ENCODE measurements at regions not wholly inside any gene's neighbourhood (a gene's known extent, or its start where the extent isn't known, plus 50 kb on each side); places are given as distances from the start of the nearest gene placed in this dataset.

DNA sequence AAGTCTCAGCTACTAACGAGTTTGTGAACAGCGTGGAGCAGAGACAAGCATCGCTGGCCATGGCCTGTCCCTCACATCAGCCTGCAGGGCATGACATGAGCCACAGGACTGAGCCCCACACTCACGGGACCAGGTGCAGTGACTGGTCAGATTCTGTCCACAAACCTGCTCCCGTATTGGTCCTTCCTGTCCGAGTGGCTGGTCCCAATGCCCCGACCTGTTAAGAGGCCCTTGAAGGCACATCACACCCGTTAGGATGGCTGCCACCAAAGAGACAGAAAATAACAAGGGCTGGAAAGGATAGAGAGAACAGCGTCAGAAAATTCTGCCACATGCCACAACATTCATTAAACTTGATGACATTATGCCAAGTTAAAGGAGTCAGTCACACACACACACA lies 403.2 kb upstream of the MYT1L start:
- Histone ChIP-seq H3K36me3 (ENCODE audit: control insufficient read depth, insufficient read depth, low read length) (no peaks in the 10 kb centered on the region), H3K4me3 (ENCODE audit: low read depth, low read length) (no peak overlapping the region), H3K27me3 (ENCODE audit: control insufficient read depth, insufficient read depth, low read length) (no peaks in the 10 kb centered on the region)
- POLR2A ChIA-PET: no interaction called here
- CTCF ChIA-PET: no interaction called here
- no peak for DNase-seq (ENCODE audit: low read depth)
- TF ChIP-seq, protein P1, sequence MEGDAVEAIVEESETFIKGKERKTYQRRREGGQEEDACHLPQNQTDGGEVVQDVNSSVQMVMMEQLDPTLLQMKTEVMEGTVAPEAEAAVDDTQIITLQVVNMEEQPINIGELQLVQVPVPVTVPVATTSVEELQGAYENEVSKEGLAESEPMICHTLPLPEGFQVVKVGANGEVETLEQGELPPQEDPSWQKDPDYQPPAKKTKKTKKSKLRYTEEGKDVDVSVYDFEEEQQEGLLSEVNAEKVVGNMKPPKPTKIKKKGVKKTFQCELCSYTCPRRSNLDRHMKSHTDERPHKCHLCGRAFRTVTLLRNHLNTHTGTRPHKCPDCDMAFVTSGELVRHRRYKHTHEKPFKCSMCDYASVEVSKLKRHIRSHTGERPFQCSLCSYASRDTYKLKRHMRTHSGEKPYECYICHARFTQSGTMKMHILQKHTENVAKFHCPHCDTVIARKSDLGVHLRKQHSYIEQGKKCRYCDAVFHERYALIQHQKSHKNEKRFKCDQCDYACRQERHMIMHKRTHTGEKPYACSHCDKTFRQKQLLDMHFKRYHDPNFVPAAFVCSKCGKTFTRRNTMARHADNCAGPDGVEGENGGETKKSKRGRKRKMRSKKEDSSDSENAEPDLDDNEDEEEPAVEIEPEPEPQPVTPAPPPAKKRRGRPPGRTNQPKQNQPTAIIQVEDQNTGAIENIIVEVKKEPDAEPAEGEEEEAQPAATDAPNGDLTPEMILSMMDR (IDR thresholded peaks at IDR 0.05; ENCODE audit: insufficient read depth, low read depth, low read length): no peak

DNA sequence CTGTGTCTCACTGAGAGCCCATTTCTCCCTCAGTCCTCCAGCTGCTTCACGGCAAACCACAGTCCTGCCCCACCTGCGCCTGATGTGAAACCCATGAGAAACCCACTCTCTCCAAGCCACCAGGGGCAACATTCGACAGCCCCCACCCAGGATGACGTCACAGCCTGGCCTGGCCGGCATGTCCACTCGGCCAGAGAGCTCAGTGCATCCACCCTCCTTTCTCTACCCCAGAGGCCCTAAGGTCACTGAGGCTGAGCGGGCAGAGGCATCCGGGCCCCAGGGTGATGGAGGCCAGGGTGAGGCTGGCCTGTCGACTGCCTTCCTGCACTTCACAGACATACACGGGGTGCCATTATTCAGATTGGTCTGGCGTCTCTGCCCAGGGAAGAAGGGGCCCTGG lies 402.7 kb upstream of the MYT1L start:
- no peaks in the 10 kb centered on the region for H3K36me3 ChIP-seq (ENCODE audit: control insufficient read depth, insufficient read depth, low read length)
- ChIA-PET CTCF (no interaction called here), POLR2A (no interaction called here)
- no peak overlapping the region for H3K4me3 ChIP-seq (ENCODE audit: low read depth, low read length)
- TF ChIP-seq, protein P1 (IDR thresholded peaks at IDR 0.05; ENCODE audit: insufficient read depth, low read depth, low read length): no peak
- H3K27me3 ChIP-seq (ENCODE audit: control insufficient read depth, insufficient read depth, low read length): no peaks in the 10 kb centered on the region
- DNase-seq (ENCODE audit: low read depth): no peak

DNA sequence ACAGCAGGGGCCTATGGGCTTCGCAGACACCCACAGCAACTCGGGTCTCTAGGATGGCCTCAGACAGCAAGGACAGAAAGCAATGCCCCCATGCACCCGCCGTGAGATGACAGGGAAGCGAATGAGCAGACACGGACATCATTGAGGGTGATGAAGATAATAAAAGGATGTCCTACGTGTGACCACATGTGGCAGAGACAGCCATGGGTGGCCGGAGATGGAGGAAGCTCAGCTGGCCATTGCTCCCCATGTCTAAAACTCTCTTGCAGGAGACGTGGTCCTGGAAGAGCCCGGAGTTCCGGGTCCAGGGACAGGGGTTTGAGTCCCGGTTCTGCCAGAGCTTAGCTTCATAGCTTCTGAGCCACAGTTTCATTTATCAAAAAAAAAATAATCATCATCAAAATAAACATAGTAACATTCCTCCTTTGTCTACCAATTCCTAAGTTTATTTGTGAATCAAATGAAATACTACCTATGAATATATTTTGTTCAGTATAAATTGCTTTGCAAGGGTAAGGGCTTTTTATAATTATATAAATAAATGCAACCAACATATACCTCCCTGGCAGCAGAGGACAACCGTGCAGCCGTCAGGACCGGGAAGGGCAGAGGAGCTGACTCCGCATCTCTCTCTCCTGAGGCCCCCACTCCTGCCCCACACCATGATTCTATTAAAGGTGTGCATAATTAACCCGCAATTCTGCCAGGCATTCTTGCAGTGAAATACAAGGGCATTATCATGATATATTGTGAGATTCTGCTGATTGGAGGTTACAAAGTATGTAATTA lies 401.4 kb upstream of the MYT1L start:
- CTCF ChIA-PET: no interaction called here
- H3K36me3 ChIP-seq (ENCODE audit: control insufficient read depth, insufficient read depth, low read length): no peaks in the 10 kb centered on the region
- H3K27me3 ChIP-seq (ENCODE audit: control insufficient read depth, insufficient read depth, low read length): no peaks in the 10 kb centered on the region
- H3K4me3 ChIP-seq (ENCODE audit: low read depth, low read length): no peak overlapping the region
- POLR2A ChIA-PET: no interaction called here
- no peak for DNase-seq (ENCODE audit: low read depth)
- TF ChIP-seq, protein P1 (IDR thresholded peaks at IDR 0.05; ENCODE audit: insufficient read depth, low read depth, low read length): no peak

DNA sequence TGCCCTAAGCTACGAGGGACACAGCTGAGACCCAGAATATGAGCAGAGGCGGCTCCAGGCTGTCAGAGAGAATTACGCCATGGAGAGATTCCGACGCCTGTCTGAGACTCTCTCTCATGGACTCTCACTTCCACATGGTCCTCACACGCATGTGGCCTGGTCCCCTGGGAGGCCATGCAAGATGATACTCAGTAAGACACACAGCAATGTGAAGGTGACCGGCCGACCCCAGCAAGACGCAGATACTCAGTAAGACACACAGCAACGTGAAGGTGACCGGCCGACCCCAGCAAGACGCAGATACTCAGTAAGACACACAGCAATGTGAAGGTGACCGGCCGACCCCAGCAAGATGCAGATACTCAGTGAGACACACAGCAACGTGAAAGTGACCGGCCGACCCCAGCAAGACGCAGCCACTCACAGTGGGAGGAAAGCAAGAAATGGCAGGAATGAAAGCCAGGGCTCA lies 400.8 kb upstream of the MYT1L start:
- H3K27me3 ChIP-seq (ENCODE audit: control insufficient read depth, insufficient read depth, low read length): no peaks in the 10 kb centered on the region
- TF ChIP-seq, protein P1 (IDR thresholded peaks at IDR 0.05; ENCODE audit: insufficient read depth, low read depth, low read length): no peak
- no peaks in the 10 kb centered on the region for H3K36me3 ChIP-seq (ENCODE audit: control insufficient read depth, insufficient read depth, low read length)
- H3K4me3 ChIP-seq (ENCODE audit: low read depth, low read length): no peak overlapping the region
- no peak for DNase-seq (ENCODE audit: low read depth)
- POLR2A ChIA-PET: no interaction called here
- CTCF ChIA-PET: no interaction called here

DNA sequence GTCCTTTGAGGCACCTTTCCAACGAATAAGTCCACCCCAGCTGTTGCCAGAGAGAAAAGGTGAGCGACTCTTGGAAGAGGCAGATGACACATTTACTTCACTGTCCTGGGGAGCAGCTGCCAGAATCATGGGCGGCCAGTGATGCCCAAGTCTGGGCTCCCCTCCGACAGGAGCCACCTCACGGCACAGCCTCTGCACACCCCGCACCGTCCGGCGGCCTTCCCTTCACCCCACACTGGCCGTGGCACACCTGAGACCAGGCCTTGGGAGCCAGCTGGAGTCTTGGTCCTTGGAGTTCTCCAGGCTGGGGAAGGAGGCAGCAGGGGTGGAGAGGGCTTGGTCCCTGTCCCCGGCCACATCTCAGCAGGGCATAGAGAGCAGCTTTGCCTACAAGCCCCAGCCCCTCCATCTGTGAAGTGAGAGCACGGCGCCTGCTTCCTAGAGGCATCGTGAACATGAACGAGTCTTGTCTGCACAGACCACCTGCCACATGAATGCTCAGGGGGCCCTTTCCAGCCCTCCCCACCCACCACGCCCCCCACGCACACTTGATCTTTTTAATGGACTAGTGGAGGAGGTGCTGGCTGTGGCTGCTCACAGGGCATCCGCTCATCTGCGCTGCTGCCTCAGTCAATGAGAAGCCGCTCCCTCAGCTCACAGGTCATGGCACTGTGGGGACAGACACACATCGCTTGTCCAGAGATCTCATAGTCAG lies 400.2 kb upstream of the MYT1L start:
- no peak for DNase-seq (ENCODE audit: low read depth)
- ChIA-PET CTCF (no interaction called here), POLR2A (no interaction called here)
- no peaks in the 10 kb centered on the region for H3K27me3 ChIP-seq (ENCODE audit: control insufficient read depth, insufficient read depth, low read length)
- TF ChIP-seq, protein P1 (IDR thresholded peaks at IDR 0.05; ENCODE audit: insufficient read depth, low read depth, low read length): no peak
- no peaks in the 10 kb centered on the region for H3K36me3 ChIP-seq (ENCODE audit: control insufficient read depth, insufficient read depth, low read length)
- H3K4me3 ChIP-seq (ENCODE audit: low read depth, low read length): no peak overlapping the region
